GM23248 (cell line): ENCODE measurements at regions not wholly inside any gene's neighbourhood (a gene's known extent, or its start where the extent isn't known, plus 50 kb on each side); places are given as distances from the start of the nearest gene placed in this dataset.

ENCODE experiments used
- DNase-seq: peaks from one replicate; pipeline ENCODE4 v3.0.0-alpha.2; 2015
- H2AFZ ChIP-seq: fragments of 200-600 bp; sonication (generic); 2 replicates; pipeline ENCODE4 v1.6.1; 2016; ENCODE audit warnings: antibody characterized with exemption
- H3F3A ChIP-seq: fragments of 200-600 bp; sonication (generic); 2 replicates; pipeline ENCODE4 v1.6.1; 2016; ENCODE audit warnings: mild to moderate bottlenecking, antibody characterized with exemption, mixed run types; ENCODE audit not compliant: insufficient read depth
- H3K27ac ChIP-seq: fragments of 200-600 bp; sonication (generic); 2 replicates; pipeline ENCODE4 v1.5.1; 2016; ENCODE audit warnings: mild to moderate bottlenecking
- H3K27me3 ChIP-seq: fragments of 200-600 bp; sonication (generic); replicated peaks from 2 replicates; pipeline ENCODE4 v1.6.1; 2016; ENCODE audit warnings: mild to moderate bottlenecking; ENCODE audit not compliant: insufficient read depth
- H3K36me3 ChIP-seq: fragments of 200-600 bp; sonication (generic); 2 replicates; pipeline ENCODE4 v1.6.1; 2016; ENCODE audit warnings: low read depth, mild to moderate bottlenecking
- H3K4me1 ChIP-seq: fragments of 200-600 bp; sonication (generic); 2 replicates; pipeline ENCODE4 v1.6.1; 2016; ENCODE audit warnings: mild to moderate bottlenecking; ENCODE audit not compliant: insufficient read depth
- H3K4me2 ChIP-seq: fragments of 200-600 bp; sonication (generic); one replicate; pipeline ENCODE4 v1.6.1; 2016; ENCODE audit warnings: mild to moderate bottlenecking; ENCODE audit not compliant: unreplicated experiment
- H3K4me3 ChIP-seq: fragments of 200-600 bp; sonication (generic); 2 replicates; pipeline ENCODE4 v1.5.1; 2016; ENCODE audit warnings: mild to moderate bottlenecking
- H3K79me2 ChIP-seq: fragments of 200-600 bp; sonication (generic); 2 replicates; pipeline ENCODE4 v1.6.1; 2016; ENCODE audit warnings: mild to moderate bottlenecking; ENCODE audit not compliant: insufficient read depth
- H3K9ac ChIP-seq: fragments of 200-600 bp; sonication (generic); 2 replicates; pipeline ENCODE4 v1.6.1; 2016; ENCODE audit warnings: mild to moderate bottlenecking
- H3K9me2 ChIP-seq: fragments of 200-600 bp; sonication (generic); 2 replicates; pipeline ENCODE4 v1.6.1; 2016; ENCODE audit warnings: mixed run types, mild to moderate bottlenecking, moderate library complexity; ENCODE audit not compliant: insufficient read depth
- H3K9me3 ChIP-seq: fragments of 200-600 bp; sonication (generic); one replicate; pipeline ENCODE4 v1.6.1; 2017; ENCODE audit warnings: low read depth
- H4K20me1 ChIP-seq: fragments of 200-600 bp; sonication (generic); 2 replicates; pipeline ENCODE4 v1.6.0; 2016; ENCODE audit not compliant: insufficient read depth
- EZH2 ChIP-seq: fragments of 200-600 bp; sonication (generic); IDR thresholded peaks from 2 replicates; pipeline ENCODE4 v1.6.1; 2018; ENCODE audit warnings: antibody characterized with exemption, mild to moderate bottlenecking; ENCODE audit not compliant: insufficient read depth, poor library complexity, severe bottlenecking
- EZH2phosphoT487 ChIP-seq: fragments of 200-600 bp; sonication (generic); IDR thresholded peaks from 2 replicates; pipeline ENCODE4 v1.6.1; 2018; ENCODE audit warnings: antibody characterized with exemption, moderate library complexity, mild to moderate bottlenecking, low read depth; ENCODE audit not compliant: insufficient read depth
- WGBS, 2 experiments: methylation state at CpG; one replicate each; pipeline ENCODE4 v1.1.6; 2015 to 2017; ENCODE audit warnings: low lambda C conversion rate in 2 of 2, low coverage in 1 of 2; ENCODE audit errors: missing lambda C conversion rate in 2 of 2; 5-methylcytosine and 5-hydroxymethylcytosine counted together
- in situ Hi-C: fragments of 300-500 bp; cut with MboI; formaldehyde crosslinking; loops from 2 replicates; pipeline ENCODE4 v1.15.0; 2020

DNA sequence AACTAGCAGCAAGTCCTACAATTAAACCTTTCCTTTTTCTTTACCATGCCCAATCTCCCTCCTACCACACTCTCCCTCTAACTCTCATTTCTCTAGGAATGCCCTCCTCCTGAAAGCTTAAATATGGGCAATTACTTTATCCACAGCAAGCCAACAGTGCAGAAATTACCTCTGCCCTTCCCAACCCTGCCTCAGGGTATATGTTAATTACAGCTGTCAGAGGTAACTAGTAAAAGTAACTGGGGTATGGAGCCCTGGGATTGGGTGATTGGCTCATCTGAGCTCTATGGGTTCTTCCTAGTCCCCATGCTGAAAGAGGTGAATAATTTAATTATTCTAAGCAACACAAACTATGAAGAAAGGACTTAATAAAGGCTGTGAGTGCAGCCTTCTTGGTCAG, 478.9 kb upstream of the NMUR2 start:
- Histone ChIP-seq H3F3A (no peaks in the 10 kb centered on the region), H3K9ac (no peak overlapping the region), H3K4me3 (no peak overlapping the region), H3K27ac (no peak overlapping the region), H3K9me2 (no peaks in the 10 kb centered on the region), H3K4me1 (no peaks in the 10 kb centered on the region), H3K36me3 (no peaks in the 10 kb centered on the region), H3K27me3 (no peaks in the 10 kb centered on the region), H3K9me3 (no peaks in the 10 kb centered on the region), H3K4me2 (no peak overlapping the region), H2AFZ (no peak overlapping the region), H4K20me1 (no peaks in the 10 kb centered on the region), H3K79me2 (no peaks in the 10 kb centered on the region)
- DNase-seq = no peak
- in situ Hi-C loops = no loop called here
- TF ChIP-seq EZH2 (no peak), EZH2phosphoT487 (no peak)

- TF ChIP-seq EZH2 (no peak), EZH2phosphoT487 (no peak)
- Histone ChIP-seq H3F3A (no peaks in the 10 kb centered on the region), H3K4me1 (no peaks in the 10 kb centered on the region), H4K20me1 (no peaks in the 10 kb centered on the region), H3K4me2 (no peak overlapping the region), H3K9me3 (no peaks in the 10 kb centered on the region), H3K27me3 (no peaks in the 10 kb centered on the region), H3K9ac (no peak overlapping the region), H3K9me2 (no peaks in the 10 kb centered on the region), H3K4me3 (no peak overlapping the region), H3K27ac (no peak overlapping the region), H2AFZ (no peak overlapping the region), H3K79me2 (no peaks in the 10 kb centered on the region), H3K36me3 (no peaks in the 10 kb centered on the region)
- WGBS, 2 experiments = 10 to 17% methylated on average over 2 of the region's 2 CpGs
- in situ Hi-C loops = no loop called here
- no peak for DNase-seq
Observed at GRCh38 chr5:152900332-152900731, 495.3 kb upstream of the NMUR2 start.

DNA sequence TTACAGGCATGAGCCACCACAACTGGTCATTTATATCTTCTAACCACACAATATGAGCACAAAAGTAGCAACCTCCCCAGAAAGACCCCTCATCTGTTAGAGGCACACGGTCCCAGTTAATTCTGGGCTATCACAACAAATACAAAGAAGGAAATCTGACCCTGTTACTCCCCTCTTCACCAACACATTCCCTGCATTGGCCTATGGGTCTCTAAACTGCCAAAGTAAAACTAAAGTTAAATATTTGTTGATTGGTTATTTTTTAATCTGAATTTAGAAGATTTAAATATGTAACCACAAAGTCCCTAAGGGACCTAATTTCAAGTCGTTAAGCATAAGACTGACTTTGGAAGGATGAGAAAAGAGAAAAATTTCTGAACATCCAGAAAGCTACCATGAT, 496.7 kb upstream of the NMUR2 start:
- no peaks in the 10 kb centered on the region for H3K27me3 ChIP-seq
- no peak for TF ChIP-seq EZH2
- H2AFZ ChIP-seq = no peak overlapping the region
- WGBS, 2 experiments = 4 to 13% methylated on average over 2 of the region's 2 CpGs
- H3K9me2 ChIP-seq = no peaks in the 10 kb centered on the region
- no peaks in the 10 kb centered on the region for H3K9me3 ChIP-seq
- no peaks in the 10 kb centered on the region for H3K36me3 ChIP-seq
- in situ Hi-C loops = no loop called here
- DNase-seq = no peak
- H3K79me2 ChIP-seq = no peaks in the 10 kb centered on the region
- H4K20me1 ChIP-seq = no peaks in the 10 kb centered on the region
- no peak overlapping the region for H3K9ac ChIP-seq
- H3K27ac ChIP-seq = no peak overlapping the region
- H3F3A ChIP-seq = no peaks in the 10 kb centered on the region
- H3K4me3 ChIP-seq = no peak overlapping the region
- H3K4me2 ChIP-seq = no peak overlapping the region
- H3K4me1 ChIP-seq = no peaks in the 10 kb centered on the region

GRCh38 chr5:152905286-152905685, 500.2 kb upstream of the NMUR2 start:
- Histone ChIP-seq H3K9me2 (no peaks in the 10 kb centered on the region), H3K4me3 (no peak overlapping the region), H3F3A (no peaks in the 10 kb centered on the region), H3K4me2 (no peak overlapping the region), H3K27ac (no peak overlapping the region), H3K79me2 (no peaks in the 10 kb centered on the region), H4K20me1 (no peaks in the 10 kb centered on the region), H3K4me1 (no peaks in the 10 kb centered on the region), H3K36me3 (no peaks in the 10 kb centered on the region), H3K9me3 (no peaks in the 10 kb centered on the region), H2AFZ (no peak overlapping the region), H3K9ac (no peak overlapping the region), H3K27me3 (no peaks in the 10 kb centered on the region)
- DNase-seq = no peak
- in situ Hi-C loops = no loop called here
- TF ChIP-seq EZH2phosphoT487 = no peak
- TF ChIP-seq EZH2 = no peak
- WGBS, 2 experiments = 0 to 6% methylated on average over 1 of the region's 1 CpG

GRCh38 chr5:152907488-152908245, 502.6 kb upstream of the NMUR2 start:
- WGBS, 2 experiments = 33 to 36% methylated on average over 5 of the region's 5 CpGs
- no peak overlapping the region for H3K4me3 ChIP-seq
- H3K27me3 ChIP-seq = no peaks in the 10 kb centered on the region
- no peak overlapping the region for H2AFZ ChIP-seq
- no peaks in the 10 kb centered on the region for H4K20me1 ChIP-seq
- no peak overlapping the region for H3K27ac ChIP-seq
- H3K9ac ChIP-seq = no peak overlapping the region
- no peaks in the 10 kb centered on the region for H3K4me1 ChIP-seq
- TF ChIP-seq EZH2phosphoT487 (no peak), EZH2 (no peak)
- no peak overlapping the region for H3K4me2 ChIP-seq
- peaks cover 3% of the 10 kb centered on the region for H3K9me3 ChIP-seq
- H3K79me2 ChIP-seq = no peaks in the 10 kb centered on the region
- H3K36me3 ChIP-seq = no peaks in the 10 kb centered on the region
- in situ Hi-C loops = no loop called here
- no peaks in the 10 kb centered on the region for H3F3A ChIP-seq
- DNase-seq = no peak
- no peaks in the 10 kb centered on the region for H3K9me2 ChIP-seq
